OCI-LY7 (cell line): ENCODE measurements at regions not wholly inside any gene's neighbourhood (a gene's known extent, or its start where the extent isn't known, plus 50 kb on each side); places are given as distances from the start of the nearest gene placed in this dataset.

Experiments
- EZH2phosphoT487 ChIP-seq: fragments of 200-600 bp; sonication (generic); IDR thresholded peaks from 2 replicates; pipeline ENCODE4 v1.6.1; 2018; ENCODE audit warnings: low read depth, borderline replicate concordance, mild to moderate bottlenecking, mixed run types, antibody characterized with exemption, low read length, moderate library complexity, mixed read lengths
- TF ChIP-seq, protein P1 (sequence below): fragments of 200-600 bp; sonication (generic); conservative IDR thresholded peaks from 2 replicates; pipeline ENCODE4 v1.5.1; 2014; ENCODE audit warnings: mild to moderate bottlenecking, antibody characterized with exemption, low read length, moderate library complexity, mixed read lengths

DNA sequence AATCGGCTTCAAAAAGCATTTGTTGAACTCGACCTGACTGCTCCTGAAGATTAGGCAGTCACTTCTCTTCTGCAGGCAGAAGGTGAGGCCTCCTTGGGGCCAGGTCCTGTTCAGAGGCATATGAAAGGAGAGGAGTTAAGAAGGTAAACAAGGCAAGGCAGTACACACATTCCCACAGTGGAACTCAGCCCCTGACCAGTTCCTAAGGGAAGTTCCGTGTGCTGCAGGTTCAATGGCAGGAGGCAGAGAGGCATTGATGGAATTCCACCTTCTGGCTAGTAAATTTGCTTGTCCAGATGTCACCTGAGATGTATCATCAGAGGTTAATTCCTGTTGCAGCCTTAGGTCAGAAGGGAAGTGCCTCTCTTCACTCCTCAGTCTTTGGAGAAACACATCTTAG is 337.0 kb upstream of the MTNR1B start:
- TF ChIP-seq, protein P1, sequence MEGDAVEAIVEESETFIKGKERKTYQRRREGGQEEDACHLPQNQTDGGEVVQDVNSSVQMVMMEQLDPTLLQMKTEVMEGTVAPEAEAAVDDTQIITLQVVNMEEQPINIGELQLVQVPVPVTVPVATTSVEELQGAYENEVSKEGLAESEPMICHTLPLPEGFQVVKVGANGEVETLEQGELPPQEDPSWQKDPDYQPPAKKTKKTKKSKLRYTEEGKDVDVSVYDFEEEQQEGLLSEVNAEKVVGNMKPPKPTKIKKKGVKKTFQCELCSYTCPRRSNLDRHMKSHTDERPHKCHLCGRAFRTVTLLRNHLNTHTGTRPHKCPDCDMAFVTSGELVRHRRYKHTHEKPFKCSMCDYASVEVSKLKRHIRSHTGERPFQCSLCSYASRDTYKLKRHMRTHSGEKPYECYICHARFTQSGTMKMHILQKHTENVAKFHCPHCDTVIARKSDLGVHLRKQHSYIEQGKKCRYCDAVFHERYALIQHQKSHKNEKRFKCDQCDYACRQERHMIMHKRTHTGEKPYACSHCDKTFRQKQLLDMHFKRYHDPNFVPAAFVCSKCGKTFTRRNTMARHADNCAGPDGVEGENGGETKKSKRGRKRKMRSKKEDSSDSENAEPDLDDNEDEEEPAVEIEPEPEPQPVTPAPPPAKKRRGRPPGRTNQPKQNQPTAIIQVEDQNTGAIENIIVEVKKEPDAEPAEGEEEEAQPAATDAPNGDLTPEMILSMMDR: no peak
- TF ChIP-seq EZH2phosphoT487: no peak
